Activated T-cell treated with anti-CD3 and anti-CD28 coated beads for 48 hours (primary cell): ENCODE measurements at regions not wholly inside any gene's neighbourhood (a gene's known extent, or its start where the extent isn't known, plus 50 kb on each side); places are given as distances from the start of the nearest gene placed in this dataset.

Experiments
- DNase-seq: peaks from one replicate; pipeline ENCODE4 v3.0.0-alpha.2; 2020; ENCODE audit warnings: low read depth

DNA sequence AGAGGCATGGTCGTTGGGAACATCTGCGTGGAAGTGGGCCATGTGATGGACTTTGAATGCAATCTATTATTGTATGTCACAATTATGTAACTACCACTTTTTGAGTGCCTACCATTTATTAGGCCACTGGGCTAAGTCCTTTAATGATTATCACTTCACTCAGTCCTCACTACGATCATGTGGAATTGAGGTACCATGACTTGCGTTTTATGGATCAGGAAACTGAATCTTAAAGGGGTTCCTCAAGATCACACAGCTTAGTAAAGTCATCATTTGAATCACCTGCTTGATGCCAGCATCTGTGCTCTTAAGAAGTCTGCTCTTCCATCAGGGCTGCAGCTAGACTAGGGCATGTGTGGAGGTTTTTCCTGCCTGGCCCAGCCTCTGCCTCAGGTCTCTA, 136.7 kb downstream of the DAD1 start:
- DNase-seq, result no peak

DNA sequence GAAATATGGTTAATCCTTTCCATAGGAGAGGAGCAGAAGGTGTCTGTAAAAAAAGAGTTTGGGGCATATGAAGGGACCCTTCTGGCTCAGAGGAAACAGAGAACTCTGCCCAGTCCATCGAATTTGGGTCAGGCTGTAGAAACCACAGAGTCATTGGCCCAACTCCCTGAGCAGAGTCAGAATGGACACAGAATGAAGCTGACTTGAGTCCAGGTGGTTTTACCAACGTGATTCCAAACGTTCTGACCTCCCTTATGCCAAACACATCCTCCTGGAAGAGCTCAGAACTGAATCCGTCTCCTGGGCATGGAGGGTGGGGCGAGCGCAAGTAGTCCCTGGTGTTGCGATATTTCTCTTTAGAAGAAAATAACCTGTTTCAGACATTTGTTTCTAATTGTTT, 138.8 kb downstream of the DAD1 start:
- no peak for DNase-seq

DNA sequence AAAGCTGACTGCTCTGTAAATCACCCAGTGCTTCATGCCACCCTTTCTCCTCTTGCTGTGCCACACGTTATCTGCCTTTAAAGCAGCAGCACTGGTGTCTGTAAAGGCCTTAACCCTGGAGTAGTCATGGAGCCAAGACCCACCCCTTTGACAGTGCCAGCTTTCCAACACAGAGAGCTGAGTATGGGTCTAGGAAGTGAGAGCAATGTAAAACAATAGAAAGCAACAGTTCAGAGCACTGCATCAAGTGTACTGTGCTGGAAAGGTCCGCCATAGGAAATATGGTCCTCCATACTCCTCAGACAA, 139.5 kb downstream of the DAD1 start:
- DNase-seq, result no peak

DNA sequence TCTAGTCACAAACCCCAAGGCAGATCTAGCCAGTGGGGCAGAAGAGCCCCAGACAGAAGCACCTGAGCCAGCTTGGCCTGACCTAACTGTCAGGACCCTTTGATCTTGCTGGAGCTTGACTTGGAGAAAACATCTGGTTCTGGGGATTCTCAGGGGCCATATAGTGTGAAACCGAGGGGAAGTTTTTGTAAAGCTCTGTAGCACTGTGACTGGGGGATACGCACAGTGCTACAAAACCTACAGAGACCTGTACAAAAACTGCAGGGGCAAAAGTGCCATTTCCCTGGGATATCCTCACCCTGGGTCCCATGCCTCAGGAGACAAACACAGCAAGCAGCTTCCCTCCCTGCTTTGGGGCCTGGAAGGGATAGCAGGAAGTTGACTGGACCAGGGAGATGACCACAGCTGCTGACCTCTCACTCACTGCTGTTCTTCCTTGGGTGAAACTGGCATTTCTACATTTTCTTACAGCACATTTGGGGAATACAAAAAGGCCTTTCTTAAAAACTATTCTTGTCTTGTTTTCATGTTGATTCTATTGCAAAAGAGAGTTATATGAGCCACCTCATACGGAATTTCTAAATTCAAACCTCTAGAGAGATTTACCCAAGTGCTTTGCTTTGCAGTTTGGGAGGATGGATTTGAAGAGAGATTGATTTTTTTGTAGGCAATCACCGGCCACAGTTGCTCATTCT, 140.0 kb downstream of the DAD1 start:
- DNase-seq, result no peak

- DNase-seq, result no peak
These were observed 140.8 kb downstream of the DAD1 start for GRCh38 chr14:22448035-22448904.

- DNase-seq, result no peak
These were observed 150.3 kb downstream of the DAD1 start for GRCh38 chr14:22438742-22439141.

DNA sequence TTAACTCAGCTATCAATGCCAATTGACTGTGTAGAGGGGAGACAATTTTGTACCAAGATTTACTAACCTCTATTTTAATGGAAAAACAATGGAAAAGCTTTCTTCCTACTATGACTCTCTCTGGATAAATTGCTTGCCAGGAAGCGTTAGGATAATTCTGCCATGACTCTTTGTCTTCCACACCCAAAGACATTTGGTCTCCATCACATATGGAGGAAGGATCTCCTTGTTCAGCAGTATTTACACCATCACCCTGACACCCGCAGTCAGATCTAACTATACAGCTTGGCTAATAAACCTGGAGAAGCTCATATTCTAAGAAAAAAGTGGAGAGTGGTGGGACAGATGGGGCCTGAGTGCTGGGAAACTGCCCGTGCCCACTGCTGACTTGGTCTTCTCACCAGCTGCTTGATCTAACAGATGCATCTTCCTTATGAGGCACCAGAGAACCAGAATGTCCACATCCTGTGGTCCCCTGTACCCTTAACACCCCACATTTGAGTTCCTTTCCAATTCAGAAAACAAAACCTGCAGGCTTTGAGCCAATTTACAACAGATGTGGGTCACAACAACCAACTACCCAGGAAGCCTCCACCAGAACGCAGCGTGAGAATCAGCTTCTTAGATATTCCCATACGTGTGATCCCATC, 154.0 kb downstream of the DAD1 start:
- no peak for DNase-seq

GRCh38 chr14:22434030-22434429, 155.0 kb downstream of the DAD1 start:
- no peak for DNase-seq

DNA sequence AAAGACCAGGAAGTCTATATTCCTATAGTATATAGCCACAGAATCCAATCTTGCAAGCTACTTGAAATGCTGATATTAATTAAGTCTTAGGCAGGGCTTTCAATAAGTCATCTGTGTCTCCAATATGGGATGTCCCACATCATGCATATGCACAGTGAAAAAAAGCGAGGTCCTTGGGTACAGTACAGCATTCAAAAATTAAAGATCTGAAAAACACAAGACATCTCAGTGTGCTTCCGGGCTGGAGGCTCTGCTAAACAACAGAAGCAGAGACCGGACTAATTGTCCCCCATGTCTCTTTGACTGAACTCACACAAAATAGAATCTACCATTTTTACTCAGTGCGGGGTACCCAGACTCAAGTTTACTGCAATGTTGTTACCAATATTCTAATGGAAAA, 156.0 kb downstream of the DAD1 start:
- no peak for DNase-seq

- DNase-seq, result no peak
These were observed 156.6 kb downstream of the DAD1 start for GRCh38 chr14:22432348-22432976.

DNA sequence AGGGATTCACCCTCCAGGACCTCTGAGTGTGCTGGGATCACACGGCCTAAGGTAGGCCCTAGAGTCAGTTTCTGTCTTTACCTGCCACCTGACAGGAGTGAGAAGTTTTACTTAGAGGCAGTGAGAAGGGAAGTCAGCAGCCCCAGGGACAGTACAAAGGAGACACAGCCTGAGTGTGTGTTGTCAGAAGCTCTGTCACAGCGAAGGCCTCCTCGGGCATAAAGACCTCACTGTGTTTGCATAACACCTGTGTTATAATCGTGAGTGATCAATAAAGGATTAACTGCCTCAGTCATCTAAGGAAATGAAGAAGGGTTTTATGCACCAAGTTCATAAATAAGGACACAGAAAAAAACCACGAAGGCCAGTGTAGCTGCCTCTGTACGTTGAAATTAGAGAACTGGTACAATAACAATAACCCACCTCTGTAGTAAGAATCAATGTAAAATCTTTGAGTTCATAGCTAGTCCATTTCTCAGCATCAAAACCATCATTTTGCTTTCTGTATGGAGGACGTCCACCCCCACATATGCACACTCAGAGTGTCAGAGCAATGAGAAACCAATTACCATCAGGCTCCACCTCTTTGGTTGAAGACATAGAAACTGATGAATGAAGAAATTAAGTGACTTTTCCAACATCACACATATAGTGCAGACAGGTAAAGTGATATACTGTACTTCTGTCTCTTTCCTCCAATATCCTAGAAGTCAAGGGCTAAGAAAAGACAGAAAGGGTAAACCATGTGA, 159.3 kb downstream of the DAD1 start:
- no peak for DNase-seq

DNA sequence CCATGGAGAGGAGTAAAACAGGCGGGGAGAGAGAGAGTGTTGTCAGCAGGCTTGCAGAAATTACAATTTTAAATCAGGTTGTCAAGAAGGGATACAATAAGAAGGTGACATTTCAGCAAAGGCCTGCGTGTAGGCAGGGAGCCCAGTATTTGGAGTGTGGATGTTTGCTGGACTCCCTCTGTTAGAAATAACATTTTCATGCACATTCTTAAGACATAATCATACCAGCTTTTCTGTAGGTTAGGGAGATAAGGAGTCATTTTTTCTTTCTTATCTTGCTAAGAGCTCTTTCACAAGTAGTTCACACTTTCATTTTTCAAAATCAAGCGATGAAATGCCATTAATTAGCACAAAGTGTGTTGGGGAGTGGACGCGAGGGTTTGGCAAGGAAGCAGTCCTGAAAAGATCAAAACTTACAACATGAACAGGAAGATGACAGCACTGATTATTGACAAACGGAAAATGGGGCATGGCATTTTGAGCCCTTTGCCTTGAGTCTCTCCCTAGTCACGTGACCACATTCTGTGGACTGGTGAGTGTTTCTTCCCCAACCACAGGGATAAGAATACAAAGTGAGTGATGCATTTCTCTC, 160.2 kb downstream of the DAD1 start:
- DNase-seq, result no peak

DNA sequence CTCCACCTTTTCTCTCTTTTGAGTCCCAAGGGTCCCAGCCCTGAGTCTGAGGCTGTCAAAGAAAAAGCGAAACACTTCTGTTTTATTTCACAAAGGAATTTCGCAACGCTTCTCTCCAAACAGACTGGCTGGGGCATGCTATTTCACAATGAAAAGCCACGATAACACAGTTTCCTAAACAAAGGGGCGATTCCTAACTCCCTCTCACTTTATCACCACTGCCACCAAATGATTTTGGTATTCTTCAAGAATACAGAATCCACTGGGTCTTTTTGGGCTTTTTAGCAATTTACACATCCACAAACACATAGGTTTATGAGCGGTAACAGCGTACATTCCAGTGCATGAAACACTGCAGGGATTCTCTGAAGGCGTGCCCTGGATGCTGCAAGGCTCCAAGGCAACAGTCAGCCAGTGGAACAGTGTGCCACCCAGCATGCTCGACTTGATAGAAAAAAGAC, 161.2 kb downstream of the DAD1 start:
- DNase-seq, result no peak

DNA sequence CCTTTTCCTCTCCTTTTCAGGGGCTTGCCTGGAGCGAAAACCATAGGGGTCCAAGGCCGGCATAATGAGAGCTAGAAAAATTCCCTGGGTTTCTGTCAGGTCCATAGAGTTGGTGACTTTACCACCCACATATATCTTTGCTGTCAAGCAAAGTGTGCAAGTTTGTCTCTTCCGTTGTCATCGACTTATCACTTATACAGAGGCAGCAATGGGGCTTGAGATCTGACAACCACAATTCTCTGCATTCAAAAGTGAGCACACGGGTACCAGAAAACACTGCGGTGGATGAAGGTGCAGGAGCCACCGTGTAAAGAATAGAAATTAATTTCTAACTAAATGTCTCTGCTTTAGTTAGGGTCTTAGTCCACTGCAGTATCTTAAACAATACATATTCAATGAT, 162.3 kb downstream of the DAD1 start:
- no peak for DNase-seq

- no peak for DNase-seq
These were observed 165.1 kb downstream of the DAD1 start for GRCh38 chr14:22423958-22424357.

- DNase-seq, result no peak
These were observed 166.8 kb downstream of the DAD1 start for GRCh38 chr14:22422238-22422637.

DNA sequence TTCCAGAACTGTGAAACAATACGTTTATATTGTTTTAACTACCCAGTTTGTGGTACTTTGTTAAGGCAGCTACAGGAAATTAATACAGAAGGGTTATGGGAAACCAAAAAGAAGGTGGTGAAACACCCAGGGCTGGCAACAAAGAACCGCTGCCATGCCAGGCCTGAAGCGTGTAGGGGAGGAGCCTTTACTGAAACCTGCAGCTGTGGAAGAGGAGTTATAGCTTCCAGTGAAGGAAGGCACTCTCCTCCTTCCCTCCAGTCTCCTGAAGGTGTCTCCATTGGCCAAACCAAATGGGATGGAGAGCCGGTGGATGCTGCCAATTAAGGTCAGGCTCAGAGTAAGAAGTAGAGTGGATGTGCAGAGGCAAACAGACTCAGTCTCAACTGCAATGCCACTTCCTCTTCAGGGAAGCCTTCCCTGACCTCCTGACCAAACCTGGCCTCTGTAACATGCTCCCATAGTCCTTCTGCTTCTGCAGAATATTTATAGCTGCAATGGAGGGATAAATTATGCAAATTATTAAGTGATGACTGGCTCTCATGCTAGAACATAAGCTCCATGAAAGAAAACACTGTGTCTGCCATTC, 168.3 kb downstream of the DAD1 start:
- DNase-seq, result no peak

DNA sequence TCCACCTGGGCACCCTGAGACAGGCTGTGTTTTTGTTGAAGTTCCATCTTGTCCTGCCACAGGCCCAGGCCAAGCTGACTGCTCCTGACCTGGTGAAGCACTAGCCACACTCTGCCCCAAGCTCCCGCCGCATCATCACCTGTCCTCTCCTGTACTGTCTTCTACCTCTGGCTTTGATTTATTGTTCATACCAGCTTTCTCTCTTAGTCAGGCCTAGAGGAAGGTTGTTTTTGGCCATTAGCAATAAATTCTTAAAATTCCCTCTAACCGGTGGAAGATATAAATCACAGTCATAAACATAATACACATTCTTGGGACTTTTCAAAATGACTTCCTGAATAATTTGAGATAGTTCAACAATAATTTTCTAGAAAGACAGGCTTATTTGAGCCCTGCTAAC, 169.4 kb downstream of the DAD1 start:
- no peak for DNase-seq

- no peak for DNase-seq
These were observed 170.4 kb downstream of the DAD1 start for GRCh38 chr14:22418631-22419030.

GRCh38 chr14:22417914-22418313, 171.1 kb downstream of the DAD1 start:
- no peak for DNase-seq

DNA sequence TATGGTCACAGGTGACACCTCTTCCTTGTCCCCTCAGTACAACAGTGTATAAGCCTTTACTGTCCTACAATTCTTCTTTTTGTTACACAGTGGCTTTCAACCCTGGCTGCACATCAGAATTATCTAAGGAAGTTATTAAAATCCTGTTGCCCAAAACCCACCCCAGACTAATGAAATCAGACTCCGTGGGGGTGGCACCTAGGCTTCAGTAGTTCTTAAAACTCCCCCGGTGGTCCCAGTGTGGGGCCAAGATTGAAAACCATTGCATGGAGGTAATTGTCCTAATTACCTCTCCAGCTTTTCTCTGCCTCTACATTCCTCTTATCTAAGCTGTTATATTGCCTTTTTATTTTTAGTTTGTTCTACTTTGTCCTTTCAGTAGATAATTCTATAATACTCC, 172.8 kb downstream of the DAD1 start:
- no peak for DNase-seq
